Activated T-helper 17 cell treated with anti-CD3 and anti-CD28 coated beads, Interleukin-2, amount 50 U/mL, for 72 hours (primary cell): ENCODE measurements at regions not wholly inside any gene's neighbourhood (a gene's known extent, or its start where the extent isn't known, plus 50 kb on each side); places are given as distances from the start of the nearest gene placed in this dataset.
A peak's percentile ranks its signal among the peaks of the same experiment; 100 is the strongest.

ENCODE experiments used
- ATAC-seq: fragments of 150-1000 bp; cut with Tn5 transposase; replicated peaks from 2 replicates; pipeline ENCODE4 v1.10.0; 2021; ENCODE audit warnings: mild to moderate bottlenecking, moderate library complexity
- H3K27ac Mint-ChIP-seq: one replicate; pipeline ENCODE4 v1.8.0; 2022; ENCODE audit warnings: mixed read lengths
- H3K27me3 Mint-ChIP-seq: one replicate; pipeline ENCODE4 v1.8.0; 2022; ENCODE audit warnings: mixed read lengths
- H3K36me3 Mint-ChIP-seq: one replicate; pipeline ENCODE4 v1.8.0; 2022; ENCODE audit warnings: low read depth, mild to moderate bottlenecking, mixed read lengths
- H3K4me1 Mint-ChIP-seq: one replicate; pipeline ENCODE4 v1.8.0; 2022; ENCODE audit warnings: mixed read lengths
- H3K4me3 Mint-ChIP-seq: one replicate; pipeline ENCODE4 v1.8.0; 2022; ENCODE audit warnings: mild to moderate bottlenecking, mixed read lengths
- H3K9me3 Mint-ChIP-seq: one replicate; pipeline ENCODE4 v1.8.0; 2022; ENCODE audit warnings: mixed read lengths

GRCh38 chr13:74444161-74444571 lies 310.0 kb upstream of the KLF12 start:
- no peaks in the 10 kb centered on the region for H3K36me3 Mint-ChIP-seq
- ATAC-seq: no peak
- peaks cover 4% of the 10 kb centered on the region for H3K9me3 Mint-ChIP-seq
- no peak overlapping the region for H3K27ac Mint-ChIP-seq
- peaks cover 4% of the 10 kb centered on the region for H3K27me3 Mint-ChIP-seq
- H3K4me3 Mint-ChIP-seq: no peak overlapping the region
- no peaks in the 10 kb centered on the region for H3K4me1 Mint-ChIP-seq

- no peaks in the 10 kb centered on the region for H3K4me1 Mint-ChIP-seq
- ATAC-seq: no peak
- H3K4me3 Mint-ChIP-seq: no peak overlapping the region
- peaks cover 4% of the 10 kb centered on the region for H3K27me3 Mint-ChIP-seq
- H3K9me3 Mint-ChIP-seq: peaks cover 4% of the 10 kb centered on the region
- H3K27ac Mint-ChIP-seq: no peak overlapping the region
- no peaks in the 10 kb centered on the region for H3K36me3 Mint-ChIP-seq
These were observed 309.4 kb upstream of the KLF12 start for GRCh38 chr13:74443631-74444030.

- Mint-ChIP-seq H3K4me3 (no peak overlapping the region), H3K9me3 (peaks cover 4% of the 10 kb centered on the region), H3K4me1 (no peaks in the 10 kb centered on the region), H3K27me3 (peaks cover 4% of the 10 kb centered on the region), H3K36me3 (no peaks in the 10 kb centered on the region), H3K27ac (no peak overlapping the region)
- no peak for ATAC-seq
These were observed 308.5 kb upstream of the KLF12 start for GRCh38 chr13:74442751-74443150.

- H3K4me3 Mint-ChIP-seq: no peak overlapping the region
- H3K4me1 Mint-ChIP-seq: no peaks in the 10 kb centered on the region
- H3K9me3 Mint-ChIP-seq: peaks cover 4% of the 10 kb centered on the region
- no peaks in the 10 kb centered on the region for H3K36me3 Mint-ChIP-seq
- no peak for ATAC-seq
- no peak overlapping the region for H3K27ac Mint-ChIP-seq
- peaks cover 4% of the 10 kb centered on the region for H3K27me3 Mint-ChIP-seq
These were observed 304.7 kb upstream of the KLF12 start for GRCh38 chr13:74438901-74439300.

- Mint-ChIP-seq H3K9me3 (no peaks in the 10 kb centered on the region), H3K4me3 (no peak overlapping the region), H3K27me3 (no peaks in the 10 kb centered on the region), H3K36me3 (no peaks in the 10 kb centered on the region), H3K4me1 (no peaks in the 10 kb centered on the region), H3K27ac (no peak overlapping the region)
- ATAC-seq: no peak
These were observed 300.6 kb upstream of the KLF12 start for GRCh38 chr13:74434782-74435181.

- H3K4me1 Mint-ChIP-seq: no peaks in the 10 kb centered on the region
These were observed 290.3 kb upstream of the KLF12 start for GRCh38 chr13:74424455-74424854.

GRCh38 chr13:74423434-74423833 lies 289.2 kb upstream of the KLF12 start:
- Mint-ChIP-seq H3K4me3 (no peak overlapping the region), H3K36me3 (no peaks in the 10 kb centered on the region), H3K4me1 (no peaks in the 10 kb centered on the region), H3K9me3 (no peaks in the 10 kb centered on the region), H3K27ac (no peak overlapping the region), H3K27me3 (no peaks in the 10 kb centered on the region)
- ATAC-seq: no peak

More at GRCh38 chr13:74424455-74424854, 290.3 kb upstream of the KLF12 start:
- no peak overlapping the region for H3K27ac Mint-ChIP-seq
- no peak for ATAC-seq
- H3K36me3 Mint-ChIP-seq: no peaks in the 10 kb centered on the region
- no peak overlapping the region for H3K4me3 Mint-ChIP-seq
- H3K9me3 Mint-ChIP-seq: no peaks in the 10 kb centered on the region
- no peaks in the 10 kb centered on the region for H3K27me3 Mint-ChIP-seq

GRCh38 chr13:74414458-74414857 lies 280.3 kb upstream of the KLF12 start:
- ATAC-seq: no peak
- H3K4me3 Mint-ChIP-seq: no peak overlapping the region
- no peaks in the 10 kb centered on the region for H3K27me3 Mint-ChIP-seq

GRCh38 chr13:74413482-74413881 lies 279.3 kb upstream of the KLF12 start:
- Mint-ChIP-seq H3K27ac (no peak overlapping the region), H3K27me3 (no peaks in the 10 kb centered on the region), H3K9me3 (peaks cover 5% of the 10 kb centered on the region), H3K36me3 (no peaks in the 10 kb centered on the region), H3K4me3 (no peak overlapping the region), H3K4me1 (no peaks in the 10 kb centered on the region)
- ATAC-seq: no peak

More at GRCh38 chr13:74414458-74414857, 280.3 kb upstream of the KLF12 start:
- H3K27ac Mint-ChIP-seq: no peak overlapping the region
- peaks cover 5% of the 10 kb centered on the region for H3K9me3 Mint-ChIP-seq
- no peaks in the 10 kb centered on the region for H3K36me3 Mint-ChIP-seq
- H3K4me1 Mint-ChIP-seq: no peaks in the 10 kb centered on the region

GRCh38 chr13:74409551-74409950 lies 275.3 kb upstream of the KLF12 start:
- no peaks in the 10 kb centered on the region for H3K4me1 Mint-ChIP-seq
- peaks cover 5% of the 10 kb centered on the region for H3K9me3 Mint-ChIP-seq
- no peak for ATAC-seq
- no peak overlapping the region for H3K27ac Mint-ChIP-seq
- H3K27me3 Mint-ChIP-seq: no peaks in the 10 kb centered on the region
- H3K36me3 Mint-ChIP-seq: peaks cover 6% of the 10 kb centered on the region
- H3K4me3 Mint-ChIP-seq: no peak overlapping the region

GRCh38 chr13:74406420-74406819 lies 272.2 kb upstream of the KLF12 start:
- Mint-ChIP-seq H3K4me1 (no peaks in the 10 kb centered on the region), H3K9me3 (peaks cover 6% of the 10 kb centered on the region), H3K27ac (no peak overlapping the region), H3K4me3 (no peak overlapping the region), H3K36me3 (peaks cover 13% of the 10 kb centered on the region), H3K27me3 (no peaks in the 10 kb centered on the region)
- no peak for ATAC-seq

GRCh38 chr13:74398599-74398998 lies 264.4 kb upstream of the KLF12 start:
- Mint-ChIP-seq H3K9me3 (peaks cover 6% of the 10 kb centered on the region), H3K27ac (no peak overlapping the region), H3K36me3 (peaks cover 7% of the 10 kb centered on the region), H3K27me3 (no peaks in the 10 kb centered on the region), H3K4me1 (no peaks in the 10 kb centered on the region), H3K4me3 (no peak overlapping the region)
- no peak for ATAC-seq

GRCh38 chr13:74389056-74389455 lies 254.9 kb upstream of the KLF12 start:
- ATAC-seq: no peak
- no peaks in the 10 kb centered on the region for H3K27me3 Mint-ChIP-seq
- peaks cover 25% of the 10 kb centered on the region for H3K36me3 Mint-ChIP-seq
- H3K4me3 Mint-ChIP-seq: no peak overlapping the region
- peaks cover 12% of the 10 kb centered on the region for H3K9me3 Mint-ChIP-seq
- no peaks in the 10 kb centered on the region for H3K4me1 Mint-ChIP-seq
- H3K27ac Mint-ChIP-seq: no peak overlapping the region

GRCh38 chr13:74388626-74389025 lies 254.4 kb upstream of the KLF12 start:
- Mint-ChIP-seq H3K36me3 (peaks cover 29% of the 10 kb centered on the region), H3K27me3 (no peaks in the 10 kb centered on the region), H3K4me1 (no peaks in the 10 kb centered on the region)

GRCh38 chr13:74372511-74372910 lies 238.3 kb upstream of the KLF12 start:
- peaks cover 1% of the 10 kb centered on the region for H3K9me3 Mint-ChIP-seq
- H3K27ac Mint-ChIP-seq: no peak overlapping the region
- H3K4me1 Mint-ChIP-seq: no peaks in the 10 kb centered on the region
- peaks cover 3% of the 10 kb centered on the region for H3K36me3 Mint-ChIP-seq
- H3K4me3 Mint-ChIP-seq: no peak overlapping the region
- H3K27me3 Mint-ChIP-seq: no peaks in the 10 kb centered on the region
- ATAC-seq: no peak

More at GRCh38 chr13:74388626-74389025, 254.4 kb upstream of the KLF12 start:
- Mint-ChIP-seq H3K4me3 (no peak overlapping the region), H3K27ac (no peak overlapping the region), H3K9me3 (peaks cover 15% of the 10 kb centered on the region)
- ATAC-seq: no peak

GRCh38 chr13:74367193-74367592 lies 233.0 kb upstream of the KLF12 start:
- Mint-ChIP-seq H3K27ac (no peak overlapping the region), H3K9me3 (peaks cover 8% of the 10 kb centered on the region), H3K4me3 (no peak overlapping the region), H3K4me1 (no peaks in the 10 kb centered on the region), H3K36me3 (no peaks in the 10 kb centered on the region), H3K27me3 (no peaks in the 10 kb centered on the region)
- peak; percentile 23 for ATAC-seq
